T follicular helper cell (primary cell): ENCODE measurements at regions not wholly inside any gene's neighbourhood (a gene's known extent, or its start where the extent isn't known, plus 50 kb on each side); places are given as distances from the start of the nearest gene placed in this dataset.

Experiments
- DNase-seq: peaks from one replicate; pipeline ENCODE4 v3.0.0-alpha.2; 2020; ENCODE audit warnings: low read depth

DNA sequence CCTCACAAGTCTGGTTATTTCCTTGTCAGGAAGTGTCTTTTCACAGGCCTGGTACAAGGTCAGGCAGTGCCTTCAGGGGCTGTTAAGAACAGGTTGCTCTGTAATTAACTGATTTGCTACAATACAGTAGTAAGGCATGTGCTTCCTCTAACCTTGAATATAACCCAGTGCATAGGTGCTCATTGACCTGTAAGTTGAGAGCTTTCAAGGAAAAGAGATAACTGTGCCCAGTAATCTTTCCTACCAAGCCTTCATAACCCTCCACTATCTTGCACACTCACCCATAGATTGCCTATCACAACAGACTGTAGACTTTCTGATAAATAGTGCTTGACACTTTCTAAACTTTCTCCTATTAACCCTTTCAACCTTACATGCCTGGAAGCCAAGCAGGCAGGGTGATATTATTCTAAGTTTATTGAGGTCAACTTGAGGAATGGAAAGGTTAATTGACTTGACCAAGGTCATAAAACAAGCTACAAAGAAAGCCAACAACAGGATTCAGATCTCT is 148.1 kb downstream of the PPARGC1A start:
- no peak for DNase-seq

DNA sequence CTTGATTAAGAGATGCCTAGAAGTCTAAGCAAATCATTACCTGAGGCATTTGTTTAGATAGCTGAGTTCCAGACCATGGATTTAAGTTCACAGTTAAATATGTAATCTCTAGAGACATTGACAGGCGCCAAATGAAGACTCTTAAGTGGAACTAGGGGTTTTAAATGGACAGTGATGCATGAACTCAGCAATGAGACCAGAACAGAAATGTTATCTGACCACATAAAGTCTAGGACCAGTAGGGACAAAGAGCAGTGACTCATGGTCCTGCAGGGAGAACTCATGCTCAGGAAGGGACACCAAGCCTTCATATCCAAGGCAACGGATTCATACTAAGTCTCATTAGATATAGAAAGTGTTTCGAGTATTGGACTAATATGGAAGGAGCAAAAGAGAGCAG is 152.3 kb downstream of the PPARGC1A start:
- no peak for DNase-seq

DNA sequence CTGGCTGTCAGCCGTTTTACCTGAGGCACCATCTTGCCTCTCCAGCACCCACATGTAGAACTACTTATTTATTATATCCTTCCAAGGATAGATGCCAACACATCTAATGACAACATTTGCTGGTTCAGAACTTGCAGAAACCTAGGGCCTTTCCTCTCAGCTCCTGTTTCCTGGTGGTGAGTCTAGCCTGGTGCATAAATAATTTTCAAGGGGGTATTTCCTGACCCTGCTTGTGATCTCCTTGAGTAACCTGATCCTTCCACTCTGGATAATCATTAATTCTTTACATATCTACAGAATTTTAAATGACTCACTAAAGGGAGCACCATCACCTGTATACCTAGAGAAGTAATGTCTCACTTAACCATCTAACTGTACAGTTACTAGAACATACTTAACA is 153.4 kb downstream of the PPARGC1A start:
- DNase-seq: no peak

GRCh38 chr4:23734000-23734399 is 155.8 kb downstream of the PPARGC1A start:
- DNase-seq: no peak

GRCh38 chr4:23733476-23733875 is 156.4 kb downstream of the PPARGC1A start:
- no peak for DNase-seq

- DNase-seq: no peak
These were observed 158.8 kb downstream of the PPARGC1A start for GRCh38 chr4:23730998-23731397.

GRCh38 chr4:23728971-23729370 is 160.9 kb downstream of the PPARGC1A start:
- no peak for DNase-seq

GRCh38 chr4:23728393-23728792 is 161.5 kb downstream of the PPARGC1A start:
- DNase-seq: no peak

DNA sequence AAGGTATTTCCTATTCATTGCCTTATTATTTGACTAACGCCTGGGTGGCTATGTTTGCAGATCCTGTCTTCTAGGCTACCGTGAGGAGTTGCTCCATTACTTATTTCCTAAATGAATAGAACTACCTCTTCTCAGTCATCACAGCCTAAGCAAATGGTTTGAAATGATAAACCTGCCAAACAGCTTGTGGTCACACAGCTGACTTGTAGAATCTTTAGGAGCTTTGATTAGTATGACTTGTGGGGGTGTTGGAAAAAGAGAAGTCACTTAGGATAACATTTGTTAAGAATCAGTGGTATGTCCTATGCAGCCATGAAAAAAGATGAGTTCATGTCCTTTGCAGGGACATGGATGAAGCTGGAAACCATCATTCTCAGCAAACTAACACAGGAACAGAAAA is 169.3 kb downstream of the PPARGC1A start:
- DNase-seq: no peak

DNA sequence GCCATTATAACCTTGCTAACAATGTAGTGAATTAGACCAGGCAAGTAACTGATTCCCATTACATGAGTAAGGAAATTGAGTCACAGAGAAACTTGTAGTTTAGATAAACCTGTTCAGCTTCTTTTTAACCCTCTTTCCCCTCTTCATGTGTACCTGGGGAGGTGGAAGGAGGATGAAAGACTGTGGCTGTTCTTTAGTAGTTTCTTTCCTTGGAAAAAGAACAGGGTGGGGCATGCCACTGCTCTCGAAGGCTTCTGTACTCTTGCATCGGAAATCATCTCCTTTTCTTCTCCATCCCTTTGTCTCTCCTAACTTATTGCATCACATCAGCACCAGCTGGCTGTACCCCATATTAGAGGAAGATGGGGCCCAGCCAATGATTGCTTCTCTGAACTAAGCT is 171.4 kb downstream of the PPARGC1A start:
- DNase-seq: no peak

- no peak for DNase-seq
These were observed 172.2 kb downstream of the PPARGC1A start for GRCh38 chr4:23717528-23718248.

DNA sequence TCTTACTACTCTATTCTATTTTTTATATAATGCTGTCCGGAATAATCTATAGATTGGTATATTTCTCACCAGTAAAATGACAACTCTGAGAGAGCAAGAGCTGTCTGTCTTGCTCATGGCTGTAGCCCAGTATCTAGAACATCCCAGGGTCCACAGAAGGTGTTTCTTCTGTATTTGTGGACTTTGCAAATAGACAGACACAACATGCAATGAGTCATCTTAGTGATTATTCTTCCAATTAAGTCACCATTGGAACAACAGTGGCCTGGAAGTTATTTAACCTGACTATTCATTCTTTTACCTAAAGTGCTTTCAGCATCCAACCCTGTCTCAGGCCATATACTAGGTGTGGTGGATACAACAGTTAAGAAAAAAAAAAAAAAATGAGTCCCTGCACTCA is 179.5 kb downstream of the PPARGC1A start:
- no peak for DNase-seq

GRCh38 chr4:23707652-23708026 is 182.2 kb downstream of the PPARGC1A start:
- DNase-seq: no peak

DNA sequence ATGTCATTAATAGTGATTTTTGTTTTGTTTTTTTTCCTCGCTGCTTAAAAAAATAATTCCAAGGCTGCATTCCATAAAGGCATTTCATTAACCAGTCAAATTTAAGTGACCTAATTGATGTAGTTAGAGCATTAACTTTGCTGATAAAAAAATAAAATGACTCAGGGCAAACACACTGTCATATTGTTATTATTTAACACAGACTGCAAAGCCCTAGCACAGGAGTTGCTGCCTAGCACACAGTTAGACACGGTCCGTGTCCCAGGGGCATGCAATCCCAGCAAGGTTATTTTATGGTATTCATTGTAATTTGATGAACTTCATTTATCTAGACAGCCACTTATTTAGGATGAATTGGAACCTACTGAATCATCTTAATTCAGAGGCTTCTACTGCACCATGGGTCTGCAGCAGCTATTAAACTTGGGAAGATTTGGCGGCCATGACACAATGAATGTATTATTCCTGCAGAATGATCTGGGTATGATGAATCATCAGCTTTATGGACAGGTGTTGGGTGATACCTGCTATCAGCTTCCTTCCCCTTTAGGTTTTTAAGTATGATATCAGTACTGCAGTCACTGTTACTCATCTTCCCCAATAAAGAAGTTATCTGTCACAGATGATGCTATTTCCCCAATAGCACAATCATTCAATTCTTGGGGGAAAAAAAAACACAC is 182.7 kb downstream of the PPARGC1A start:
- no peak for DNase-seq

- no peak for DNase-seq
These were observed 189.7 kb downstream of the PPARGC1A start for GRCh38 chr4:23700197-23700596.

- no peak for DNase-seq
These were observed 192.1 kb downstream of the PPARGC1A start for GRCh38 chr4:23697722-23698121.

DNA sequence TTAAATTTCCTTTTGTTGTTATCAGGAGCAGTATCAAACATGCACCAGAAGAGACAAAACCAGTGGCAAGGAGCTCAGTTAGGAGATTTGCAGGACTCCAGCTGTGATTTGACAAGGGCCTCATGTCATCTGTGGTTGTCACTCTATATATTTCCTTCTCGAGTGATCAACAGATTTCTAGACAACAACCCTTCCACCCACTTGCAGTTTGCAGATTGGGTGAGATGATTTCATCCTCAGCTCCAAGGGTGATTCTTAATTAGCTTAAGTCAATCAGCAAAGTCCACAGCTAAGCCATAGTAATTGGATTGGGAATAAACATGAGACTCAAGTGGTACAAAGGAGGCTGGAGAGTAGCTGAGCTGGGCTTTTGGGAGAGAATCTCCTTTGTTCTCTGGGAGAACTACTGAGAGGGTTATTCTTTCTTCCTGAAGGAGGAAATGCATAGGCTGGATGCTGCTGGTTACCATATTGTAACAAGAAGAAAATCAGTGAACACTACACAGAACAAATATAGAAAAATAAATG is 192.8 kb downstream of the PPARGC1A start:
- no peak for DNase-seq

DNA sequence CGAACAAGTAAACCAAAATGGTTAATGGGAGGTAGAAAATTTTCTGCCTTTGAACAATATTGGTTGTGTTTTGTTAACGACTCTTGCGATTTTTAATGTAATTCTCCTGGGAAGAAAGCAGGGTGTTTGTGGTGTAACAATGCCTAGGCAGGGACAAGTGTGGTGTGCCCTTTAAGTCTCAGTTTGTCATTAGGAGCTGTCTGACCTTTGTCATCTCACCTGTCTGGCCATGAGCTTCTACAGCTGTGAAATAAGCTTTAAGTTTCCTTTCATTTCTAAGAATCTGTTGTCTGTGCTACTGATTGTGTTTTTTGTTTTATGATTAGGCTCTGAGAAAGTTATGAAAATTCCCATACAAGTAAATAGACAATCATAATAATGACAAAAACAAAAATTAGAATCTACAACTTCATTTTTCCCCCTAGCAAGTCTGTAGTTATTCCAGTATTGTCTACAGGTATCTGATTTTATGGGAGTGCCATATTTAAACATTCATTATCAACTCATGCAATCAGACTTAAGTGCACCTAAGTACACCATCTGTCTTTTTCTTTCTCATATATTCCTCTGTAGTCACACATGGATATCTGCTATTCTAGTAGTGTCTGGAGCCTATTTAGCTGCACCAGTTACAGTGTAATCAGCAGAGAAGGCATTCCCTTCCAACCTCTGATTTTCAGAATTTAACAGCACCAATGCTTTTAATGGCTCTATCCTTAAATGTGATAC is 203.5 kb downstream of the PPARGC1A start:
- no peak for DNase-seq

- DNase-seq: no peak
These were observed 204.4 kb downstream of the PPARGC1A start for GRCh38 chr4:23685471-23685870.

- no peak for DNase-seq
These were observed 209.0 kb downstream of the PPARGC1A start for GRCh38 chr4:23680671-23681518.

DNA sequence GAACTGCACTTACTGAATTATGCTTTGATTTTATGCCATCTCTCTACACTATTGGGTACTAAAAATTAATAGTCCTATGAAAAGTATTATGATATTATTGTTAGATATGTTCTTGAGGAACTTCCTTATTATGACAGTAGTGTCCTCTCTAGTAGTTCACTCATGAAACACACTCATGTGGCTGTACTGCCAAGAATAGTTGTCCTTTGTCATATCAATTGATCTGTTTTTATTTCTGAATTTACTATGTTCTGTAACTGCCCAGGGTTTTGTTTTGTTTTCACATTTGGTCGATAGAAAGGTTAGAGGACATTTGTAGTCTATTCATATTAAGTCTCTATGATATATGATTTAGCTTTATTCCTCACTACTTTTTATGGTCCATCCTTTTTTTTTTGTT is 215.2 kb downstream of the PPARGC1A start:
- DNase-seq: no peak

- no peak for DNase-seq
These were observed 222.2 kb downstream of the PPARGC1A start for GRCh38 chr4:23667659-23668058.
